HFFc6 (cell line): ENCODE measurements at regions not wholly inside any gene's neighbourhood (a gene's known extent, or its start where the extent isn't known, plus 50 kb on each side); places are given as distances from the start of the nearest gene placed in this dataset.

ENCODE experiments used
- DNase-seq: peaks from one replicate; pipeline ENCODE4 v3.0.0-alpha.2; 2018
- H3K27ac Mint-ChIP-seq: 2 replicates; pipeline ENCODE4 v1.8.0; 2020; ENCODE audit warnings: mild to moderate bottlenecking, mixed read lengths
- H3K27me3 Mint-ChIP-seq: 2 replicates; pipeline ENCODE4 v1.8.0; 2021; ENCODE audit warnings: mild to moderate bottlenecking, moderate library complexity, mixed read lengths; ENCODE audit not compliant: insufficient read depth
- H3K36me3 Mint-ChIP-seq: 2 replicates; pipeline ENCODE4 v1.8.0; 2021; ENCODE audit warnings: low read depth, mixed read lengths
- H3K4me1 Mint-ChIP-seq: 2 replicates; pipeline ENCODE4 v1.8.0; 2020; ENCODE audit warnings: low read depth, mixed read lengths
- H3K4me3 Mint-ChIP-seq: 2 replicates; pipeline ENCODE4 v1.8.0; 2020; ENCODE audit warnings: mild to moderate bottlenecking, moderate library complexity, mixed read lengths
- H3K9me3 Mint-ChIP-seq: 2 replicates; pipeline ENCODE4 v1.8.0; 2020; ENCODE audit warnings: mild to moderate bottlenecking, mixed read lengths
- TF ChIP-seq, protein P1 (sequence below): fragments of 200-600 bp; sonication (generic); IDR thresholded peaks from 2 replicates; pipeline ENCODE4 v1.5.0; 2021; ENCODE audit warnings: antibody characterized with exemption, mild to moderate bottlenecking

DNA sequence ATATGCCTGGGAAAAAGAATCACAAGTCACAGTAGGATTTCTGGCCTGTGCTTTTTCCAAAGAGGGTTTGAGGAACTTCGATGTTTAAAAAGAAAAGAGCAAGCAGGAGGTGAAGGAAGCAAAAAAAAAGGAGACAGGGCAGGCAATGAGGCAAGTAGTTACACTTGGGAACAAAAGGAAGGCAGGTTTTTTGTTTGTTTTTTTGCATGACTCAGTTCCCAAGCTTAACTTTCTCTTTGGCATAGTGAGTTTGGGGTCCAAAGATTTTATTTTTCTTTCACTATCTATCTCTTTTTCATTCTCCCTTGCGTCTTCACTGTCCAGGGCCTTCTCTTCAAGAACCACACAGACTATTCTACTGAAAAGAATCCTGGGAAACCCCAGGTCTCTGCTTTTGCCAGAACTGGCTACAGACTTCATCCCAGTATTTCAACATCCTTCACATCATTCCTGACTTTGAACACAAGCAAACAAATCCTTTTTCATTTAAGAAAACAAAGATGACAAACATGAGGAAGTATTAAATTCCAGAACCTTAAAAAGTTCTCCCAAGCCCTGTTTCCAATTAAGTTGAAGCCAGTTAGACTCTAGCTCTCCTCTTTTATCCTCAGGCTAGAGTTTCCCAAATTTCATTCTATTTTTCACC lies 210.7 kb upstream of the RND3 start:
- Mint-ChIP-seq H3K27me3 (no peaks in the 10 kb centered on the region; the same call in 1 of the 2 replicates), H3K27ac (peak overlapping the region; percentile 88), H3K36me3 (no peaks in the 10 kb centered on the region), H3K4me1 (peaks cover 36% of the 10 kb centered on the region), H3K9me3 (no peaks in the 10 kb centered on the region), H3K4me3 (peak overlapping the region; percentile 46)
- peak; percentile 32 for DNase-seq
- TF ChIP-seq, protein P1, sequence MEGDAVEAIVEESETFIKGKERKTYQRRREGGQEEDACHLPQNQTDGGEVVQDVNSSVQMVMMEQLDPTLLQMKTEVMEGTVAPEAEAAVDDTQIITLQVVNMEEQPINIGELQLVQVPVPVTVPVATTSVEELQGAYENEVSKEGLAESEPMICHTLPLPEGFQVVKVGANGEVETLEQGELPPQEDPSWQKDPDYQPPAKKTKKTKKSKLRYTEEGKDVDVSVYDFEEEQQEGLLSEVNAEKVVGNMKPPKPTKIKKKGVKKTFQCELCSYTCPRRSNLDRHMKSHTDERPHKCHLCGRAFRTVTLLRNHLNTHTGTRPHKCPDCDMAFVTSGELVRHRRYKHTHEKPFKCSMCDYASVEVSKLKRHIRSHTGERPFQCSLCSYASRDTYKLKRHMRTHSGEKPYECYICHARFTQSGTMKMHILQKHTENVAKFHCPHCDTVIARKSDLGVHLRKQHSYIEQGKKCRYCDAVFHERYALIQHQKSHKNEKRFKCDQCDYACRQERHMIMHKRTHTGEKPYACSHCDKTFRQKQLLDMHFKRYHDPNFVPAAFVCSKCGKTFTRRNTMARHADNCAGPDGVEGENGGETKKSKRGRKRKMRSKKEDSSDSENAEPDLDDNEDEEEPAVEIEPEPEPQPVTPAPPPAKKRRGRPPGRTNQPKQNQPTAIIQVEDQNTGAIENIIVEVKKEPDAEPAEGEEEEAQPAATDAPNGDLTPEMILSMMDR, result no peak

- H3K4me3 Mint-ChIP-seq, result peak overlapping the region; percentile 46
- no peaks in the 10 kb centered on the region for H3K9me3 Mint-ChIP-seq
- H3K4me1 Mint-ChIP-seq, result peaks cover 36% of the 10 kb centered on the region
- peak overlapping the region; percentile 88 for H3K27ac Mint-ChIP-seq
- TF ChIP-seq, protein P1, result no peak
- H3K36me3 Mint-ChIP-seq, result no peaks in the 10 kb centered on the region
- H3K27me3 Mint-ChIP-seq, result no peaks in the 10 kb centered on the region; the same call in 1 of the 2 replicates
- DNase-seq, result no peak
Observed at GRCh38 chr2:150697596-150697995, 210.1 kb upstream of the RND3 start.

GRCh38 chr2:150695451-150696135 lies 208.1 kb upstream of the RND3 start:
- H3K27me3 Mint-ChIP-seq, result no peaks in the 10 kb centered on the region; the same call in 1 of the 2 replicates
- no peak for DNase-seq
- H3K27ac Mint-ChIP-seq, result no peak overlapping the region
- TF ChIP-seq, protein P1, result no peak
- H3K36me3 Mint-ChIP-seq, result no peaks in the 10 kb centered on the region
- H3K4me1 Mint-ChIP-seq, result peaks cover 41% of the 10 kb centered on the region
- H3K4me3 Mint-ChIP-seq, result no peak overlapping the region
- H3K9me3 Mint-ChIP-seq, result no peaks in the 10 kb centered on the region

DNA sequence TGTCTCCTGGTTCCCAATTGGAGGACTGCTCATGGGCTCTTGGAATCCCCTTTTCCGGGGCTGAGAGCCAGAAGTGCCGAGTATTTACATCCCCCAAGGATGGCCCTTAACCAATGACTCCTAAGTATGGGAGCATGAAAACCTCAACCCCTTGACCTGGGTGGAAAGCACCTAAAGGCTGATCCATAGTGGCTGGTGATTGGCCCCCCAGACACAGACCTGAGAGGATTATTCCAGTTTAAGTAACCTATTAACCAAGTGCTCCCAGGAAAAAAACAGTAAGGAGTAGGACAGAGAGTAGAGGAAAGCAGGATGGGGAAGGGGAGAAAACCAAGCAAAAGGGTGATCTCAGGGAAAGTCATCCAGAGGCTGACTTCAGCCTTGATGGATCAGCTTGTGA lies 206.1 kb upstream of the RND3 start:
- Mint-ChIP-seq H3K4me3 (no peak overlapping the region), H3K27ac (no peak overlapping the region), H3K4me1 (peaks cover 37% of the 10 kb centered on the region), H3K27me3 (no peaks in the 10 kb centered on the region; the same call in 1 of the 2 replicates), H3K36me3 (no peaks in the 10 kb centered on the region), H3K9me3 (no peaks in the 10 kb centered on the region)
- TF ChIP-seq, protein P1, result no peak
- no peak for DNase-seq

- no peaks in the 10 kb centered on the region for H3K36me3 Mint-ChIP-seq
- no peaks in the 10 kb centered on the region for H3K27me3 Mint-ChIP-seq
- no peak overlapping the region for H3K4me3 Mint-ChIP-seq
- no peak for DNase-seq
- peaks cover 44% of the 10 kb centered on the region for H3K4me1 Mint-ChIP-seq
- H3K27ac Mint-ChIP-seq, result no peak overlapping the region
- no peaks in the 10 kb centered on the region for H3K9me3 Mint-ChIP-seq
- TF ChIP-seq, protein P1, result no peak
Observed at GRCh38 chr2:150690870-150691269, 203.4 kb upstream of the RND3 start.
